GM13977 (cell line): ENCODE measurements at regions not wholly inside any gene's neighbourhood (a gene's known extent, or its start where the extent isn't known, plus 50 kb on each side); places are given as distances from the start of the nearest gene placed in this dataset.

Experiments used
- DNase-seq: peaks from one replicate; pipeline ENCODE4 v3.0.0; 2012; ENCODE audit warnings: low spot score
- in situ Hi-C: fragments of 300-500 bp; cut with MboI; formaldehyde crosslinking; loops from one replicate; pipeline ENCODE4 v1.12.0; 2022; ENCODE audit warnings: low sequenced_read_pairs, low pct_unique_long_range_greater_than_20kb, mixed read lengths, inconsistent platforms; ENCODE audit not compliant: unreplicated experiment
- TF ChIP-seq, protein P1 (sequence below): IDR thresholded peaks from 2 replicates; pipeline ENCODE4 v1.5.1; 2012; ENCODE audit warnings: mild to moderate bottlenecking, control low read depth; ENCODE audit not compliant: insufficient read depth; ENCODE audit errors: extremely low read depth, missing control alignments

DNA sequence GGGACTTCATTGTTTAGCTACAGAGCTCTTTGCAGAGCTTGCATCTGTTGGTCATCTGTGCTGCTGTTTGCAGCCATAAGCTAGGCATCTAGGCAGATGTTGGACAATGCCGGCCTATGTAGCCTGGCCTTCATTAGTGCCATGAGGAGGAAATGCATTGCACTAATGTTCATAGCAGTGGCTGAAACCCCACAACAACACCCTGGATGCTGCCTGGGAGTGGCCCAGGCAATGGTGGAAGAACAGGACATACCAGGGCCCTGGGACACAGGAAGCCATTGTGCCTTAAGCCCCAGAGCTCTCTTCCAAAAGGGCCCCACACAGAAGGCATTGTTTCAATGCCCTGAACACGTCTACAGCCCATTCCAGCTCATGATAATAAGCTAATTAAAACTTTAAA lies 131.5 kb upstream of the LYZL1 start:
- in situ Hi-C loops: no loop called here
- TF ChIP-seq, protein P1, sequence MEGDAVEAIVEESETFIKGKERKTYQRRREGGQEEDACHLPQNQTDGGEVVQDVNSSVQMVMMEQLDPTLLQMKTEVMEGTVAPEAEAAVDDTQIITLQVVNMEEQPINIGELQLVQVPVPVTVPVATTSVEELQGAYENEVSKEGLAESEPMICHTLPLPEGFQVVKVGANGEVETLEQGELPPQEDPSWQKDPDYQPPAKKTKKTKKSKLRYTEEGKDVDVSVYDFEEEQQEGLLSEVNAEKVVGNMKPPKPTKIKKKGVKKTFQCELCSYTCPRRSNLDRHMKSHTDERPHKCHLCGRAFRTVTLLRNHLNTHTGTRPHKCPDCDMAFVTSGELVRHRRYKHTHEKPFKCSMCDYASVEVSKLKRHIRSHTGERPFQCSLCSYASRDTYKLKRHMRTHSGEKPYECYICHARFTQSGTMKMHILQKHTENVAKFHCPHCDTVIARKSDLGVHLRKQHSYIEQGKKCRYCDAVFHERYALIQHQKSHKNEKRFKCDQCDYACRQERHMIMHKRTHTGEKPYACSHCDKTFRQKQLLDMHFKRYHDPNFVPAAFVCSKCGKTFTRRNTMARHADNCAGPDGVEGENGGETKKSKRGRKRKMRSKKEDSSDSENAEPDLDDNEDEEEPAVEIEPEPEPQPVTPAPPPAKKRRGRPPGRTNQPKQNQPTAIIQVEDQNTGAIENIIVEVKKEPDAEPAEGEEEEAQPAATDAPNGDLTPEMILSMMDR: no peak

DNA sequence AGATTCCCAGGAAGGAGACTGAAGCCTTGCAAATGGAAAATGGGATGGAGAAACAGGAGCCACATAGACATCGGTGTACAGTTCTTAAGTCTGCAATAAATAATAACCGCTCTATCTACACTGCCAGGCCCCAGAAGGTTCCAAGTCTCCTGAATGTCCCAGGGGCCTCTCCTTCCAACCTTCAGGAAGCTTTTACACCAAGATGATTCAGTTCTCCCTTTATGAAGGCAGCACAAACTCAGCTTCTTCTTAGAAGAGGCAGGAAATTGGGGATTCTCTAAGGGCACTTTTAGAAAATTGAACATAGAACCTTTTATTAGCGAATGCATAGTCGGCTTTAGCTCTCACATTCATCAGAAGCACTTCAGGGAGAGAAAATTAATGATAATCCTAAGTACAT lies 130.8 kb upstream of the LYZL1 start:
- TF ChIP-seq, protein P1: no peak
- in situ Hi-C loops: no loop called here
- no peak for DNase-seq

More for the DNA sequence above, 131.5 kb upstream of the LYZL1 start:
- DNase-seq: no peak

DNA sequence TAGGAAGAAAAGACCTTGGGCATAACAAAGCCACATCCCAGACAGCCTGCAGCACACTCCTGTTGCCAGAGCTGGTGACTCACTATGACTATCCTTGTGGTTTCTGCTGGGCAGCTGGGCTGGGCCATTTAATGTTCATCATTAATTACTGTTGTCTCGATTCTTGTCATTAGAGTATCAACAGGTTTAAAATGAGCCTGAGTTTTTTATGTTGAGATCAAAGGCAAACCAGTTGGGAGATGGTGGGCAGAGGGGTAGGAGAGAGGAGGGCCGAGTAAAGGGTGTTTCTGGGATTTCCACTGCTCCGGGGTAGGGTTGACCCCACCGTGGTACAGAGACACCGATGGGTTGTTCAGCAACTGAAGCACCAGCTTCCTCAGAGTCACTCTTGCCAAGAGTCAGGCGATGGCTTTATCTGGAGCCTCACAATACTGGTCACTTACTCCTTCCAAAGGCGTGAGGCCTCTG lies 128.7 kb upstream of the LYZL1 start:
- in situ Hi-C loops: no loop called here
- no peak for DNase-seq
- TF ChIP-seq, protein P1: no peak

DNA sequence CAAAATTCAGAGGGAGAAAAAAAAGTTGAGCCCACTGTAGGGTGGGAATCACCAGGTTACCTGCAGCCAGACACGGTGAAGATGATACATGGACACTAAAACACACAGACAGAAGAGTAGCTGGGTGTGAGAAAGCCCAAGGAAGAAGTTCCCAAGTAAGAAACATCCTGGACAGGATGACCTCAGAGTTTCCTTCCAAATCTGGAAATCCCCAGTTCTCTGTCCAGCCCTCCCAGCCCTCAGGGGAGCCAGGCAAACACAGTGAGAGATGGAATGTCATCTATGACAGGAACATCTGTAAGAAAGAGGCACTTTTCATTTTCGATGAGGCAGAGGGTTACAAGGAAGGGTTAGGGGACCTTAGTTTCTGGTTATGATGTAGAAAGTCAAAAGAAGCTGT lies 125.1 kb upstream of the LYZL1 start:
- no peak for DNase-seq
- in situ Hi-C loops: no loop called here
- TF ChIP-seq, protein P1: no peak

DNA sequence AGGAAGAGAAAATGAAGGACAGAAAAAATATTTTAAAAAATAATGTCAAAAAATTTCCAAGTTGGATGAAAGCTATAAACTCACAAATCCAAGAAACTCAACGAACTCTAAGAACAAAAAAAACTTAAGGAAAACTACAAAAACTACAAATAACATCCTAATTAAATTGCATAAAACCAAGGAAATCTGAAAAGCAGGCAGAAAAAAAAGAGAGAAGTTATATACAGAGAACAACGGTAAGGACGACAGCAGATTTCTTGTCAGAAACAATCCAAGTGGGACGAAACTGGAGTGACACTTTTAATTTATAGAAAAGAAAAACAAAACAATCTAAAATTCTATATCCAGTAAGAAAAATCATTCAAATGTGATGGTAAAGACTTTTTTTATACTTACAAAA lies 122.2 kb upstream of the LYZL1 start:
- in situ Hi-C loops: no loop called here
- DNase-seq: no peak
- TF ChIP-seq, protein P1: no peak

DNA sequence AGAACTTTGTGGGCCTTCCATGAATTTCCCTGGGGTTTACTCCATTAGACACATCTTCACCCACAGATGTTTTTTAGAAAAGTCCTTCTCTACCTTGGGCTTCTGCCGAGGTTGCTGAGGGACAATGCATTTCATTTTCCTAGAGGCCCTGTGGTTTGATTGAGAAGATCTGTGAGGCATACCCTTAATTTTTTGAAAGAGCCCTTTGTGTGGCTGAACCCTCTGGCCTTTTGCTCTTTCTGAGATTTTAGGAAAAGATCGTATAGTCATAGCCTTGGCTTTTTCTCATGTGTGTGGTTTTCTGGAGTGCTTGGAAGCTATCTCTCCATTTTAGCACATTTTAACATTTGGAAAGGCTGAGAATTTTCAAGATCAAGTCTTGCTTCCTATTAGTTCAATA lies 119.8 kb upstream of the LYZL1 start:
- DNase-seq: no peak
- in situ Hi-C loops: no loop called here
- TF ChIP-seq, protein P1: no peak

DNA sequence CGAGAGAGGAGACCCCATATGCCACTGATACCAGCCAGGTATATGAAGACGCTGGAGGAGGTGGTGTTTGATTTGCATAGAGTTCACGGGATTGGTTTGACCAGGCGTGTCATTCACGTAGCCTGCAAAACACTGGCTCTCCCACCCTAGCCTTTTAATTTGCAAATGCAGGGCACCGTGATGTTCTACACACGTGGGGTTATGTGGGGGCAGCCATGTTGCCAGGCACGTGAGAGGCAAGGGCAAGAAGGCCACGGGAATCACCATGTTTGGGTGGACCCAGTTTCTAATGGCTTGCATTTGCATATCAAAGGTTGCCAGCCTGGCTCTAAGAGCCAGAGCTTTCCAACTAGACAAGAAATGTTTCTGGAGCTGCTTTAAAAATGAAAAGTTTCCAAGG lies 117.2 kb upstream of the LYZL1 start:
- in situ Hi-C loops: no loop called here

More for the DNA sequence above, 117.2 kb upstream of the LYZL1 start:
- TF ChIP-seq, protein P1: no peak
- DNase-seq: no peak
